ENCODE measurements at regions not wholly inside any gene's neighbourhood (a gene's known extent, or its start where the extent isn't known, plus 50 kb on each side); places are given as distances from the start of the nearest gene placed in this dataset.

DNA sequence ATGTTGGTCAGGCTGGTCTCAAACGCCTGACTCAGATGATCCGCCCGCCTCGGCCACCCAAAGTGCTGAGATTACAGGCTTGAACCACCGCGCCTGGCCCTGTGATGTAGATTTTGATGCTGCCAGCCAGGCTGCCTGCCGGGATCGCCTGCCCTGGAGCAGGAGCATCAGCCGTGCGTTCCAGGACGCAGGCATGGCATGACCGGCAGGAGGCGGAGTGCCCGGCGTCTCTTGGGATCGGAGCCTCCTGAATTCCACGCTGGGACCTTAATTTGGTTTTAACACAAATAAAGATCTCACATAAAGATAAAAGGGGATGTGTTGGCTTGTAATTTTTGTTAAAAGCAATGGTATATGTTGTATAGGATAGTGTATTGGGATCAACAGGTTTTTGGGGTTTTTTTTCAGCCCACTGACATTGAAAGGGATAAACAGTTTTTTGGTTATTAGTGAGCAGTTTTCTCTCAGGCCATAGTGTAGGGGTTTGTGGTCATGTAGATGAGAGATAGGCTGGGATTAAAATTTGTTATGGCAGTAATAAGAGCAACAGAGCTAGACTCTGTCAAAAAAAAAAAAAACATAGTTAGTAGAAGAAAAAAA lies 1406.4 kb downstream of the UQCRFS1 start:
- Mint-ChIP-seq H3K9me3 (peaks cover 57 to 68% of the 10 kb centered on the region in 2 experiments), H3K4me1 (no peaks in the 10 kb centered on the region), H3K27ac (no peak overlapping the region), H3K4me3 (no peak overlapping the region), H3K27me3 (ENCODE audit: low read depth) (peaks cover 2% of the 10 kb centered on the region), H3K36me3 (ENCODE audit: insufficient read depth in 1 of 3, low read depth in 3 of 3) (peaks cover 21 to 38% (median 34%) of the 10 kb centered on the region in 3 experiments)
- Histone ChIP-seq H3K79me2 (ENCODE audit: insufficient read depth, low read length) (no peaks in the 10 kb centered on the region; the same call in 1 of the 2 replicates), H2BK20ac (ENCODE audit: low read depth, low read length, poor library complexity, severe bottlenecking) (no peak overlapping the region), H2BK120ac (ENCODE audit: low read depth, low read length, poor library complexity, severe bottlenecking) (no peak overlapping the region), H2AK5ac (ENCODE audit: insufficient read length, low read length) (no peak overlapping the region), H3K4ac (ENCODE audit: low read depth, low read length) (no peak overlapping the region), H2BK15ac (ENCODE audit: low read depth, low read length) (no peak overlapping the region), H3K27me3 (ENCODE audit: insufficient read depth, low read length) (no peaks in the 10 kb centered on the region), H3K27ac (ENCODE audit: insufficient read length, low read depth, low read length) (no peak overlapping the region), H2BK12ac (ENCODE audit: insufficient read length, low read depth, low read length) (no peak overlapping the region), H3K18ac (ENCODE audit: insufficient read length, low read depth, low read length) (no peak overlapping the region), H3K9ac (ENCODE audit: extremely low read depth, insufficient read length, low read length) (no peak overlapping the region), H4K5ac (ENCODE audit: insufficient read length, low read depth, low read length) (no peak overlapping the region), H3K4me2 (ENCODE audit: insufficient read depth, insufficient read length, low read length) (no peak overlapping the region), H3K4me1 (ENCODE audit: insufficient read depth, low read length) (no peaks in the 10 kb centered on the region), H3K23me2 (ENCODE audit: insufficient read length, low read depth, low read length, poor library complexity, severe bottlenecking) (no peaks in the 10 kb centered on the region), H3K79me1 (ENCODE audit: insufficient read depth, low read depth, low read length, poor library complexity, severe bottlenecking) (peaks cover 2% of the 10 kb centered on the region), H2AFZ (ENCODE audit: low read length) (no peak overlapping the region), H4K20me1 (ENCODE audit: control insufficient read depth, insufficient read depth, insufficient read length) (no peaks in the 10 kb centered on the region), H3T11ph (ENCODE audit: low read length) (no peak overlapping the region), H4K91ac (ENCODE audit: insufficient read length, low read depth, low read length) (no peak overlapping the region), H3K14ac (ENCODE audit: insufficient read depth, low read length) (no peak overlapping the region), H3K9me3 (ENCODE audit: control insufficient read depth, low read depth, low read length) (no peaks in the 10 kb centered on the region), H3K56ac (ENCODE audit: insufficient read length, low read depth, low read length) (no peak overlapping the region), H3K23ac (ENCODE audit: insufficient read length, low read depth, low read length) (no peak overlapping the region), H2BK5ac (ENCODE audit: insufficient read length, low read length) (no peak overlapping the region), H4K8ac (replicated peaks; ENCODE audit: insufficient read length, low read depth, low read length) (no peak overlapping the region)
- no peak for DNase-seq
- TF ChIP-seq, protein P1, sequence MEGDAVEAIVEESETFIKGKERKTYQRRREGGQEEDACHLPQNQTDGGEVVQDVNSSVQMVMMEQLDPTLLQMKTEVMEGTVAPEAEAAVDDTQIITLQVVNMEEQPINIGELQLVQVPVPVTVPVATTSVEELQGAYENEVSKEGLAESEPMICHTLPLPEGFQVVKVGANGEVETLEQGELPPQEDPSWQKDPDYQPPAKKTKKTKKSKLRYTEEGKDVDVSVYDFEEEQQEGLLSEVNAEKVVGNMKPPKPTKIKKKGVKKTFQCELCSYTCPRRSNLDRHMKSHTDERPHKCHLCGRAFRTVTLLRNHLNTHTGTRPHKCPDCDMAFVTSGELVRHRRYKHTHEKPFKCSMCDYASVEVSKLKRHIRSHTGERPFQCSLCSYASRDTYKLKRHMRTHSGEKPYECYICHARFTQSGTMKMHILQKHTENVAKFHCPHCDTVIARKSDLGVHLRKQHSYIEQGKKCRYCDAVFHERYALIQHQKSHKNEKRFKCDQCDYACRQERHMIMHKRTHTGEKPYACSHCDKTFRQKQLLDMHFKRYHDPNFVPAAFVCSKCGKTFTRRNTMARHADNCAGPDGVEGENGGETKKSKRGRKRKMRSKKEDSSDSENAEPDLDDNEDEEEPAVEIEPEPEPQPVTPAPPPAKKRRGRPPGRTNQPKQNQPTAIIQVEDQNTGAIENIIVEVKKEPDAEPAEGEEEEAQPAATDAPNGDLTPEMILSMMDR (conservative IDR thresholded peaks at IDR 0.05) = no peak
- no CpG with 5 or more reads among the region's 17 CpGs for WGBS (ENCODE audit: extremely low coverage, insufficient read length, low lambda C conversion rate)
